Muscle of arm (tissue), 1 donor: ENCODE measurements at regions not wholly inside any gene's neighbourhood (a gene's known extent, or its start where the extent isn't known, plus 50 kb on each side); places are given as distances from the start of the nearest gene placed in this dataset.
"Not testable (repeated sequence)": the region's sequence is repeated elsewhere in the genome, so short reads cannot be mapped to it uniquely, and the experiment has no call there.

Source experiments
- DNase-seq: peaks from one replicate; pipeline ENCODE4 v3.0.0-alpha.2; 2013

GRCh38 chr12:127785986-127786590 lies 480.9 kb upstream of the TMEM132C start:
- no peak for DNase-seq

GRCh38 chr12:127787544-127787943 lies 479.4 kb upstream of the TMEM132C start:
- DNase-seq, result no peak

- DNase-seq, result no peak
Measured at GRCh38 chr12:127790376-127790775, 476.6 kb upstream of the TMEM132C start.

DNA sequence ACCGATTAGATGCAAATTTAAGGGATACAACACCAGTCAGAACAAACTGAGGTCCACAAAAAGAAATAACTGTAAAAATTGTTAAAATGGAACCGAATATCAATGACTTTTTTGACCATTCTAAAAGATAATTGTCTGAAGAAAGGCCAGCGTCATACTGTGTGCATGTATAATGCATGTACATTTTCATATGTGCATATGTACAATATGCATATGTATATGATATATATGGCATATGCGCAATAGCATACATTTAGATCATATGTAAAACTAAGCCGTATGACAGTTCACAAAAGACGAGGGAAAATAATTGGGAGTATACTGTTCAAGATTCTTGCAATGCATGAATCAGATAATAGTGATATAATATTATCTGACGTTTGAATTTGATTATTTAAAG lies 475.8 kb upstream of the TMEM132C start:
- DNase-seq, result no peak

- DNase-seq, result no peak
Measured at GRCh38 chr12:127797918-127798317, 469.1 kb upstream of the TMEM132C start.

- DNase-seq, result no peak
Measured at GRCh38 chr12:127802271-127802670, 464.7 kb upstream of the TMEM132C start.

GRCh38 chr12:127803545-127803944 lies 463.4 kb upstream of the TMEM132C start:
- no peak for DNase-seq

DNA sequence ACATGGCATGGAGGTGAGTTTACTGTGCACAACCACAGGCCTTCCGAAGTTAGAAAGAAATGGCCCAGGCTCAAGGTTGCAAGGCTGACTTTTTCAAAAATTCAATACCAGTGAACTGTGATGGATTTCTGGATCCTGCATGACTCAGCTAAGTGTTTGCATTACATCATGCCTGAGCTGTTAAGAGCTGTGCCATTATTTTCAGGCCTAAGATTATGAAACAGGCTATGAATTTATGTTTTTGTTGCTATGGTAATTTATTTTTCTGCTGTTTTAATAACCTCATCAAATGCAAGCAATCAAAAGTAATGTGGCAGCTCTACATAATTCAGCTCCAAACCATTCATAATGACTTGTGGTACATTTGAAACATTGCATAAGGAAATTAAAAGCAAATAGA lies 457.7 kb upstream of the TMEM132C start:
- DNase-seq, result peak; percentile 54

DNA sequence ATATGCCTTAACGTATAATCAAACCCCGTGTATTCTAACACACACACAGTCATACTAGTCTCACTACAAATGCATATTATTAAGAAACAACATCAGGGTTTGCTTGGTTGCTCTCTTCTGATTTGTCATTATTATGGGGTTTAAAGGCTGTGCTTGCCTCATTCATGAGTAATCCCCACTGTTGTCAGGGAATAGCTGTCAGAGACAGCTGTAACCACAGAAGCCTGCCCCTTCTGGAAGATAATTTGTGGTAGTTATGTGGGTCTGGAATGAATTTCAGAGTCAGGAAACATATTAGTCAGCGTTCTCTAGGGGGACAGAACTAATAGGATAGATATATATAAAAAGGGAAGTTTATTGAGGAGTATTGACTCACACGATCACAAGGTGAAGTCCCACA lies 456.9 kb upstream of the TMEM132C start:
- DNase-seq, result peak; percentile 56

GRCh38 chr12:127810459-127810858 lies 456.5 kb upstream of the TMEM132C start:
- DNase-seq, result not testable (repeated sequence)

DNA sequence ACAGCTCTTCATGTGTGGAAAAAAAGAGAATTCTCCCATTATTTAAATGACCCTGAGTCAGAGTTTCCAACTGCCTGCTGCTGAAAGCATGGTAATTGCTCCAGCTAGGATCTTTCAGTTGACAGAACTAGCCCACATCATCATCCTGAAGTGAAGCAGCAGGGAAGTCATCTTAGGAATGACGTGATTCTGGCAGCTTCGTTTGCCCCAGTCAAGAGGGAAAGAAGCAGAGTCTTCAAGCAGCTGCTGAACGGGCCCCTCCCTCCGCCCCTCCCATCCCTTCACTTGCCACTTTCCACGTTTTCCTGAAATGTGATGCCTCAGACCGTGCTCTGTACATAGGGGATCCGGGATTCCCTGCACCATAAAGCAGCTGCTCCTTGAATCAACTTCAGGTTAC lies 455.0 kb upstream of the TMEM132C start:
- DNase-seq, result peak; percentile 93

GRCh38 chr12:127813147-127813546 lies 453.8 kb upstream of the TMEM132C start:
- no peak for DNase-seq

- DNase-seq, result no peak
Measured at GRCh38 chr12:127819056-127819455, 447.9 kb upstream of the TMEM132C start.

GRCh38 chr12:127820271-127820670 lies 446.7 kb upstream of the TMEM132C start:
- no peak for DNase-seq

GRCh38 chr12:127820846-127821245 lies 446.1 kb upstream of the TMEM132C start:
- DNase-seq, result no peak

DNA sequence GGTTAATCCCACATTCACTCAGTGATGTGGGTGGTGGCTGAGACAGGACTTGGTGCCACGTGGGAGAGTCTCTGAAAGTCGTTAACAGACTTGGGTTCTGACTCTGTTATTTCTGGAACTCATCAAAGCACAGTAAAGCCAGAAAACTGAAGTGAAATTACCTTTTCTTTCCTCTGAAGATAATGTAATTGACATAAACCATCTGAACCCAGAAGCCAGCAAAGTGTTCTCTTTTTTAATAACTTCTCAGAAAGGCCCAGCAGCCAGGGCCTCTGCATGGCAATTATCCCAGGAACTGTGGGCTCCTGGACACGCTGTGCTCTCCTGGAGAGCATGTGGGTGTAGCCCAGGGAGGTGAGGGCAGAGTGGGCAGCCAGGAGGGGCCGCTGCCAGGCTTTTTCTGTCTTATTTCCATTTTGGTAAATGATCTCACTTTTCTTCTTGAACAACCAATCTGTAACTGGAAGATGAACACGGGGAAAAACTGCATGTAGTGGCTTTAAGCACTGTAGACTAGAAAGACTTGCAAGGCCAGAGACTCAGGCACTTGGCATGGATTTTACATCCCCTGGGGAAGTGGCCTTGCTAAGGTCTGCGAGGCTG lies 444.1 kb upstream of the TMEM132C start:
- DNase-seq, result peak; percentile 49

GRCh38 chr12:127823801-127824200 lies 443.2 kb upstream of the TMEM132C start:
- no peak for DNase-seq

DNA sequence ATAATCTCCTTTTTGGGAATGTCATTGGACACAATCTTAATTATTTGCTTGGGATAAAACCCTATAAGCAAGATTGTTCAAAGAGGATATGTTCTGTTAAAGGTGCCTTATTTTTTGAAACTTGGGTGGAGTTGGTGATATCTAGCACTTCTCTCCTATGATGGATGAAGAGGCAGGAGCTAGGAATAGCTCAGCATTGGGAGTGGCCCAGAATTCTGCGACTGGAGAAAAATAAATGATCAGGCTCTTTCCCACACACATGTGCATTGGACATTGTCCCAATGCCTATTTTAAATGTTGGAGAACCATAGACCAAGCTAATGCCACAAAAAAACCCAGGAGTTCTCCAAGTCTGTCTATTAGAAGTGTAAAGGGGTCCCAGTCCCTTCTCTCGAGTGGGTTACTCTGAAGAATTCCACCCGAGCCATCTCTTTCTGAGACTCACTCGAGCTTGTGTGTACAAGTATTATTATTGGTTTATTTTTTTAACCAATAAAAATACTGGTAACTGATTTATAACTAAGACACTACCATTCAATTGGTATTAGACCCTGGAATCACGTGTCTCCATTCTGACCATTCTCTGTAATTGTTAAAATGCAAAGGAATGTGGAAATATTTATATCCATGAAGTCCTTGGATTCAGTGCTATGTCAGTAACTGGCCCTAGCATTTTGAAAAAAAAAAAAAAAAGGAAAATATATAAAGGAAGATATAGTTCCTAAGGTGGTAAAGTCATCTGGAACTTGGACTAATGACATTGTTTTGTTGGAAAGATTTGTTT lies 437.5 kb upstream of the TMEM132C start:
- DNase-seq, result no peak

GRCh38 chr12:127830065-127830460 lies 436.9 kb upstream of the TMEM132C start:
- DNase-seq, result no peak

DNA sequence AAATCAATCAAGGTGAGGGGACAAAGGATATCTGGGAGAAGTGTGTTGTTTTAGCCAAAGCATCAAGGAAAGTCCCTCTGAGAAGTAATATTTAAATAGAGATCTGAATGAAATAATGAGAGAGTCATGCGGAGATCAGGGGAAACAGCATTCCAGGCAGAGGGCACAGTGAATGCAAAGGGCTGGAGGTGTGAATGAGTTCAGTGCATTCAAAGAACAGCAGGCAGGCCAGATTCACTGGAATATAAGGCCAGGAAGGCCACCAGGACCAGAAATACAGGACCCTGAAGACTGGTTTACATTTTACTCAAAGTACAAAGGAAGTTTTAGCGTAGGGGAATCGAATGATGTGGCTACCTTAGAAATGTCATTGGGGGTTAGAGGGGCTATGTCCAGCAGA lies 436.2 kb upstream of the TMEM132C start:
- DNase-seq, result no peak

- no peak for DNase-seq
Measured at GRCh38 chr12:127832172-127832571, 434.8 kb upstream of the TMEM132C start.

- DNase-seq, result not testable (repeated sequence)
Measured at GRCh38 chr12:127836802-127837201, 430.2 kb upstream of the TMEM132C start.

GRCh38 chr12:127857661-127858060 lies 409.3 kb upstream of the TMEM132C start:
- DNase-seq, result no peak
